ENCODE measurements at regions not wholly inside any gene's neighbourhood (a gene's known extent, or its start where the extent isn't known, plus 50 kb on each side); places are given as distances from the start of the nearest gene placed in this dataset.

GRCh38 chrX:20666331-20666730 lies 399.6 kb upstream of the RPS6KA3 start:
- POLR2A ChIA-PET: no interaction called here
- H3K36me3 ChIP-seq (replicated peaks in 1 of 2; ENCODE audit: control insufficient read depth in 1 of 2, insufficient read depth in 2 of 2, low read length in 1 of 2): no peaks in the 10 kb centered on the region

GRCh38 chrX:20665481-20665880 lies 398.8 kb upstream of the RPS6KA3 start:
- POLR2A ChIA-PET: no interaction called here
- no peak for TF ChIP-seq REST (IDR thresholded peaks at IDR 0.05; ENCODE audit: low read depth, low read length)
- no peak for TF ChIP-seq MAX (IDR thresholded peaks at IDR 0.05; ENCODE audit: low read depth)
- no peak for TF ChIP-seq TCF12 (IDR thresholded peaks at IDR 0.05)
- TF ChIP-seq USF2 (IDR thresholded peaks at IDR 0.05; ENCODE audit: borderline replicate concordance, low read depth, low read length): no peak
- TF ChIP-seq SMC3 (IDR thresholded peaks at IDR 0.05; ENCODE audit: low read depth, low read length): no peak
- TF ChIP-seq IRF3 (IDR thresholded peaks at IDR 0.05; ENCODE audit: low read depth, low read length): no peak
- no peak for TF ChIP-seq NRF1 (IDR thresholded peaks at IDR 0.05; ENCODE audit: low read depth, low read length)
- TF ChIP-seq CTCF (IDR thresholded peaks at IDR 0.05): no peak

More at GRCh38 chrX:20666331-20666730, 399.6 kb upstream of the RPS6KA3 start:
- DNase-seq: no peak
- no peaks in the 10 kb centered on the region for H3K27me3 ChIP-seq (ENCODE audit: insufficient read depth)
- no peak overlapping the region for H2AFZ ChIP-seq (ENCODE audit: low read depth)
- H3K4me1 ChIP-seq (ENCODE audit: control insufficient read depth in 1 of 2, insufficient read depth in 2 of 2, low read depth in 1 of 2, low read length in 1 of 2): peaks cover 0 to 6% of the 10 kb centered on the region in 2 experiments; a peak in 1 of 4 replicates
- no peak for TF ChIP-seq MXI1 (IDR thresholded peaks at IDR 0.05; ENCODE audit: low read depth, low read length)
- TF ChIP-seq MEF2A (IDR thresholded peaks at IDR 0.05; ENCODE audit: borderline replicate concordance, low read depth): no peak
- no peak for TF ChIP-seq RFX5 (IDR thresholded peaks at IDR 0.05; ENCODE audit: low read length)
- no peak for TF ChIP-seq USF2 (IDR thresholded peaks at IDR 0.05; ENCODE audit: borderline replicate concordance, low read depth, low read length)
- no peak overlapping the region for H3K4me2 ChIP-seq
- H3K4me3 ChIP-seq (ENCODE audit: low read depth in 2 of 2, low read length in 1 of 2): no peak overlapping the region
- H3K27ac ChIP-seq (ENCODE audit: low read depth in 2 of 2, low read length in 1 of 2): no peak overlapping the region
- 8% methylated on average over 3 of the region's 3 CpGs for WGBS (ENCODE audit: low lambda C conversion rate)
- H3K79me2 ChIP-seq (ENCODE audit: insufficient read depth): no peaks in the 10 kb centered on the region
- CTCF ChIA-PET: interaction anchor here (0.9 kb wide), 1 partner anchor 8 kb away, joined by 3 read pairs; no protein-coding TSS in a partner anchor
- no peaks in the 10 kb centered on the region for H4K20me1 ChIP-seq (ENCODE audit: insufficient read depth)
- no peak overlapping the region for H3K9ac ChIP-seq
- H3K9me3 ChIP-seq: no peaks in the 10 kb centered on the region
- H3F3A ChIP-seq (replicated peaks; ENCODE audit: insufficient read depth): no peaks in the 10 kb centered on the region
- H3K9me2 ChIP-seq: no peaks in the 10 kb centered on the region

More at GRCh38 chrX:20665481-20665880, 398.8 kb upstream of the RPS6KA3 start:
- H3K36me3 ChIP-seq (replicated peaks in 1 of 2; ENCODE audit: control insufficient read depth in 1 of 2, insufficient read depth in 2 of 2, low read length in 1 of 2): no peaks in the 10 kb centered on the region
- H3K79me2 ChIP-seq (ENCODE audit: insufficient read depth): no peaks in the 10 kb centered on the region
- no peak overlapping the region for H3K4me3 ChIP-seq (ENCODE audit: low read depth in 2 of 2, low read length in 1 of 2)
- DNase-seq: no peak
- H3K9me2 ChIP-seq: no peaks in the 10 kb centered on the region
- CTCF ChIA-PET: no interaction called here
- H3K4me2 ChIP-seq: no peak overlapping the region
- H3K4me1 ChIP-seq (ENCODE audit: control insufficient read depth in 1 of 2, insufficient read depth in 2 of 2, low read depth in 1 of 2, low read length in 1 of 2): peaks cover 0 to 6% of the 10 kb centered on the region in 2 experiments; a peak in 1 of 4 replicates
- H3K9ac ChIP-seq: no peak overlapping the region
- no peaks in the 10 kb centered on the region for H3K27me3 ChIP-seq (ENCODE audit: insufficient read depth)
- H2AFZ ChIP-seq (ENCODE audit: low read depth): no peak overlapping the region
- no peaks in the 10 kb centered on the region for H3K9me3 ChIP-seq
- H3K27ac ChIP-seq (ENCODE audit: low read depth in 2 of 2, low read length in 1 of 2): no peak overlapping the region
- H4K20me1 ChIP-seq (ENCODE audit: insufficient read depth): no peaks in the 10 kb centered on the region
- H3F3A ChIP-seq (replicated peaks; ENCODE audit: insufficient read depth): no peaks in the 10 kb centered on the region
- 20% methylated on average over 5 of the region's 5 CpGs for WGBS (ENCODE audit: low lambda C conversion rate)
